ENCODE measurements at regions not wholly inside any gene's neighbourhood (a gene's known extent, or its start where the extent isn't known, plus 50 kb on each side); places are given as distances from the start of the nearest gene placed in this dataset.
"Not testable (repeated sequence)": the region's sequence is repeated elsewhere in the genome, so short reads cannot be mapped to it uniquely, and the experiment has no call there.

DNA sequence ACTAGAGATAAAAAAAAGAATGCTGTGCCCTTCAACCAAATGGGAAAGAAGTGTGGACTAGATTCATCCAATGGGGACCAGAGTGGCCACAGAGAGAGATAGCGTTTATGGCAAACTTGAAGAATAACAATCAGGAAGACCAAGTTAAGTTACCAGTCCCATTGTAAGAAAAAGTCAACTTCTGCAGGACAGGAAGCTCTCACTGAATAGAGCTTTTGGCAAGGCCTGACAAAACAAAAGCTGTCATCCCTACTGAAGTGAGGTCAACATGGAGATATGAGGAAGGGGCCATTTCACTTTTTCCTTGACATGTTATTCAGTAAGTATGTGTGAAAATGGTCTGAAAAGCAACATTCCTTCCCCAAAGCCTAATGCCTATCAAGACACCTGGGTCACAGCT, 111.8 kb upstream of the KLHL13 start:
- H3K4me3 ChIP-seq (ENCODE audit: low read depth, poor library complexity, severe bottlenecking): no peak overlapping the region
- intact Hi-C loops (cut with DNase I; ENCODE audit: low total_unique reads): no loop called here
- no peak for TF ChIP-seq POLR2A (IDR thresholded peaks at IDR 0.05)
- TF ChIP-seq, protein P1, sequence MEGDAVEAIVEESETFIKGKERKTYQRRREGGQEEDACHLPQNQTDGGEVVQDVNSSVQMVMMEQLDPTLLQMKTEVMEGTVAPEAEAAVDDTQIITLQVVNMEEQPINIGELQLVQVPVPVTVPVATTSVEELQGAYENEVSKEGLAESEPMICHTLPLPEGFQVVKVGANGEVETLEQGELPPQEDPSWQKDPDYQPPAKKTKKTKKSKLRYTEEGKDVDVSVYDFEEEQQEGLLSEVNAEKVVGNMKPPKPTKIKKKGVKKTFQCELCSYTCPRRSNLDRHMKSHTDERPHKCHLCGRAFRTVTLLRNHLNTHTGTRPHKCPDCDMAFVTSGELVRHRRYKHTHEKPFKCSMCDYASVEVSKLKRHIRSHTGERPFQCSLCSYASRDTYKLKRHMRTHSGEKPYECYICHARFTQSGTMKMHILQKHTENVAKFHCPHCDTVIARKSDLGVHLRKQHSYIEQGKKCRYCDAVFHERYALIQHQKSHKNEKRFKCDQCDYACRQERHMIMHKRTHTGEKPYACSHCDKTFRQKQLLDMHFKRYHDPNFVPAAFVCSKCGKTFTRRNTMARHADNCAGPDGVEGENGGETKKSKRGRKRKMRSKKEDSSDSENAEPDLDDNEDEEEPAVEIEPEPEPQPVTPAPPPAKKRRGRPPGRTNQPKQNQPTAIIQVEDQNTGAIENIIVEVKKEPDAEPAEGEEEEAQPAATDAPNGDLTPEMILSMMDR (IDR thresholded peaks at IDR 0.05): no peak
- DNase-seq (ENCODE audit: low spot score in 2 of 2): no peak
- WGBS, 2 donors: 71 to 80% methylated on average over 1 of the region's 1 CpG

GRCh38 chrX:118231464-118231863, 114.4 kb upstream of the WDR44 start:
- intact Hi-C loops (cut with DNase I; ENCODE audit: low total_unique reads): no loop called here
- TF ChIP-seq POLR2A (IDR thresholded peaks at IDR 0.05): no peak
- TF ChIP-seq, protein P1 (IDR thresholded peaks at IDR 0.05): no peak
- H3K4me3 ChIP-seq (ENCODE audit: low read depth, poor library complexity, severe bottlenecking): no peak overlapping the region
- DNase-seq (ENCODE audit: low spot score in 2 of 2): no peak

DNA sequence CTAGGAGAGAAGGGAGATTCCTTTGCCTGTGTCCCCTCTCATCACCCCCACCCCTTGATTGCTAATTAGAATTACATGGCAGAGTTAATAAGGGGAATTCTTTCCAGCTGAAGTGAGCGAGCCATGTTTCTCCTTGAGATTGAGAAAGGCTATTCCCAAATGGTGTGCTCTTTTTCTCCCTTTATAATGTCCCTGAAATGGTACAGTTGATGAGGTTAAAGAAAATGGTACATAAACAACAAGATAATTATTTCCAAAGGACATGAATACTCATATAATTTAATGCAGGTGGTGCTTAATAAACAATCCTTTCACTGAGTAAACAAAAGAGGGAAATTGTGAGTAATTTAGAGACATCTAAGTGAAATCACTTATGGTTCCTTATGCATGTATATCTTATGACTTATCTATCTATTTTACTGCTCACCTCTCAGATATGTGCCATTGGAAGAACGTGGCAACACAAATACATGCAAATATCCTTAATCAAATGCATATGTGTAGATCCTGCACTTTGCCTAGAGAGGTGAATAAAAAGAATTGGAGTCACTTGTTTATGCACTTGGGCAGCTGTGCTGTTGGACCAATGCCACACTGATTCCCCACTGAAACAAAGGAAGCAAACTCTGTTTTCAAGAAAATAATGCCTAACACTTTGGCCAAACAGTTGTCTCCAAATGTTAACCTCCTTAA, 106.6 kb upstream of the WDR44 start:
- DNase-seq (ENCODE audit: low spot score in 2 of 2): no peak
- WGBS, 2 donors: 34 to 47% methylated on average over 2 of the region's 2 CpGs
- no peak for TF ChIP-seq POLR2A (IDR thresholded peaks at IDR 0.05)
- TF ChIP-seq, protein P1 (IDR thresholded peaks at IDR 0.05): no peak
- intact Hi-C loops (cut with DNase I; ENCODE audit: low total_unique reads): no loop called here
- H3K4me3 ChIP-seq (ENCODE audit: low read depth, poor library complexity, severe bottlenecking): no peak overlapping the region

- no peak for DNase-seq (ENCODE audit: low spot score in 2 of 2)
- 64 to 67% methylated on average over 6 of the region's 6 CpGs for WGBS, 2 donors
- no peak overlapping the region for H3K4me3 ChIP-seq (ENCODE audit: low read depth, poor library complexity, severe bottlenecking)
- intact Hi-C loops (cut with DNase I; ENCODE audit: low total_unique reads): no loop called here
- no peak for TF ChIP-seq POLR2A (IDR thresholded peaks at IDR 0.05)
- TF ChIP-seq, protein P1 (IDR thresholded peaks at IDR 0.05): no peak
These were observed 105.8 kb upstream of the WDR44 start for GRCh38 chrX:118239913-118240698.

GRCh38 chrX:118246961-118247360, 98.9 kb upstream of the WDR44 start:
- H3K4me3 ChIP-seq (ENCODE audit: low read depth, poor library complexity, severe bottlenecking); DNase-seq (ENCODE audit: low spot score in 2 of 2); intact Hi-C loops (cut with DNase I; ENCODE audit: low total_unique reads): not testable (repeated sequence)
- WGBS, 2 donors: no CpG with 5 or more reads among the region's 2 CpGs

- intact Hi-C loops (cut with DNase I; ENCODE audit: low total_unique reads): no loop called here
- no peak overlapping the region for H3K4me3 ChIP-seq (ENCODE audit: low read depth, poor library complexity, severe bottlenecking)
- DNase-seq (ENCODE audit: low spot score in 2 of 2): no peak
- no peak for TF ChIP-seq POLR2A (IDR thresholded peaks at IDR 0.05)
- TF ChIP-seq, protein P1 (IDR thresholded peaks at IDR 0.05): no peak
These were observed 96.8 kb upstream of the WDR44 start for GRCh38 chrX:118249146-118249545.

Data from lower leg skin (tissue), 4 donors.